MM.1S (cell line): ENCODE measurements at regions not wholly inside any gene's neighbourhood (a gene's known extent, or its start where the extent isn't known, plus 50 kb on each side); places are given as distances from the start of the nearest gene placed in this dataset.

Experiments used
- EZH2phosphoT487 ChIP-seq: fragments of 300-600 bp; sonication (generic); IDR thresholded peaks from 2 replicates; pipeline ENCODE4 v1.6.1; 2018; ENCODE audit warnings: antibody characterized with exemption, low read length
- TF ChIP-seq, protein P1 (sequence below): fragments of 300-600 bp; sonication (generic); IDR thresholded peaks from 2 replicates; pipeline ENCODE4 v1.5.1; 2016; ENCODE audit warnings: antibody characterized with exemption, low read length, mixed read lengths

GRCh38 chr5:130267926-130268325 lies 363.7 kb downstream of the CHSY3 start:
- TF ChIP-seq, protein P1, sequence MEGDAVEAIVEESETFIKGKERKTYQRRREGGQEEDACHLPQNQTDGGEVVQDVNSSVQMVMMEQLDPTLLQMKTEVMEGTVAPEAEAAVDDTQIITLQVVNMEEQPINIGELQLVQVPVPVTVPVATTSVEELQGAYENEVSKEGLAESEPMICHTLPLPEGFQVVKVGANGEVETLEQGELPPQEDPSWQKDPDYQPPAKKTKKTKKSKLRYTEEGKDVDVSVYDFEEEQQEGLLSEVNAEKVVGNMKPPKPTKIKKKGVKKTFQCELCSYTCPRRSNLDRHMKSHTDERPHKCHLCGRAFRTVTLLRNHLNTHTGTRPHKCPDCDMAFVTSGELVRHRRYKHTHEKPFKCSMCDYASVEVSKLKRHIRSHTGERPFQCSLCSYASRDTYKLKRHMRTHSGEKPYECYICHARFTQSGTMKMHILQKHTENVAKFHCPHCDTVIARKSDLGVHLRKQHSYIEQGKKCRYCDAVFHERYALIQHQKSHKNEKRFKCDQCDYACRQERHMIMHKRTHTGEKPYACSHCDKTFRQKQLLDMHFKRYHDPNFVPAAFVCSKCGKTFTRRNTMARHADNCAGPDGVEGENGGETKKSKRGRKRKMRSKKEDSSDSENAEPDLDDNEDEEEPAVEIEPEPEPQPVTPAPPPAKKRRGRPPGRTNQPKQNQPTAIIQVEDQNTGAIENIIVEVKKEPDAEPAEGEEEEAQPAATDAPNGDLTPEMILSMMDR: no peak
- no peak for TF ChIP-seq EZH2phosphoT487
